ENCODE measurements at regions not wholly inside any gene's neighbourhood (a gene's known extent, or its start where the extent isn't known, plus 50 kb on each side); places are given as distances from the start of the nearest gene placed in this dataset.

DNA sequence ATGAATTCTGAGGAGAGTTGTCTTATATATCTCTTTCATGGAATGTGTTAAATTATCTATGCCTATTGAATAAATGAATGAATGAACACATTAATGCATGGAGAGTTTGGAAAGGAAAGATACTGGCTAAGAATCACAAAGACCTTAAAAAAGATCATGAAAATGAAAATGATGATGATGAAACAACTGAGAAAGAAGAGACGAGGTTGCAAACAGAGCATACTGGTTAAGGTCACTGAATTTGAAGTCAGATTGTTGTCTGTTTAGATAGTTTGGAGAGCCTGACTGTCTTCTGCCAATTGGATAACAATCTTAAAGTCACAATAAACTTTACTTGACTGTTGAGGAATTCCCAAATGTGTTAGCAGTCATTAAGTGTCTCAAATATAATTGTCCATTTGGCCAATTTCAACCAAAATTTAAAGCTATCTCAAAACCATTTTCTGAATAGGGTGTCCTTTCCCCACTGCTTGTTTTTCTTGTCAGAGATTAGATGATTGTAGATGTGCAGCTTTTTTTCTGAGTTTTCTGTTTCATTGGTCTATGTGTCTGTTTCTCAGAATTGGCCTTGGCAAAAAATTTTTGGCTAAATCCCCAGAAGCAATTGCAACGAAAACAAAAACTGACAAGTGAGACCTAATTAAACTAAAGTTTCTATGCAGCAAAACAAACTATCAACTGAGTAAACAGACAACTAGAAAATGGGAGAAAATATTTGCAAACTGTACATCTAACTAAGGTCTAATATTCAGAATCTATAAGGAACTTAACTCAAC is 132.2 kb downstream of the PTGER3 start:
- H3K27me3 Mint-ChIP-seq (ENCODE audit: low read depth): no peaks in the 10 kb centered on the region
- no peaks in the 10 kb centered on the region for H3K79me1 ChIP-seq (ENCODE audit: insufficient read depth, low read depth, low read length, poor library complexity, severe bottlenecking)
- H3K4me1 Mint-ChIP-seq: no peaks in the 10 kb centered on the region
- H2BK120ac ChIP-seq (ENCODE audit: low read depth, low read length, poor library complexity, severe bottlenecking): no peak overlapping the region
- H3K4me3 Mint-ChIP-seq: no peak overlapping the region
- H2BK5ac ChIP-seq (ENCODE audit: insufficient read length, low read length): no peak overlapping the region
- H2BK15ac ChIP-seq (ENCODE audit: low read depth, low read length): no peak overlapping the region
- no peak overlapping the region for H2BK20ac ChIP-seq (ENCODE audit: low read depth, low read length, poor library complexity, severe bottlenecking)
- H3K79me2 ChIP-seq (ENCODE audit: insufficient read depth, low read length): no peaks in the 10 kb centered on the region
- H3K27ac ChIP-seq (ENCODE audit: insufficient read length, low read depth, low read length): no peak overlapping the region
- WGBS (ENCODE audit: extremely low coverage, insufficient read length, low lambda C conversion rate): no CpG with 5 or more reads among the region's 2 CpGs
- H3K4me2 ChIP-seq (ENCODE audit: insufficient read depth, insufficient read length, low read length): no peak overlapping the region
- H3K9ac ChIP-seq (ENCODE audit: extremely low read depth, insufficient read length, low read length): no peak overlapping the region
- H3K56ac ChIP-seq (ENCODE audit: insufficient read length, low read depth, low read length): no peak overlapping the region
- no peak overlapping the region for H3K4ac ChIP-seq (ENCODE audit: low read depth, low read length)
- TF ChIP-seq, protein P1, sequence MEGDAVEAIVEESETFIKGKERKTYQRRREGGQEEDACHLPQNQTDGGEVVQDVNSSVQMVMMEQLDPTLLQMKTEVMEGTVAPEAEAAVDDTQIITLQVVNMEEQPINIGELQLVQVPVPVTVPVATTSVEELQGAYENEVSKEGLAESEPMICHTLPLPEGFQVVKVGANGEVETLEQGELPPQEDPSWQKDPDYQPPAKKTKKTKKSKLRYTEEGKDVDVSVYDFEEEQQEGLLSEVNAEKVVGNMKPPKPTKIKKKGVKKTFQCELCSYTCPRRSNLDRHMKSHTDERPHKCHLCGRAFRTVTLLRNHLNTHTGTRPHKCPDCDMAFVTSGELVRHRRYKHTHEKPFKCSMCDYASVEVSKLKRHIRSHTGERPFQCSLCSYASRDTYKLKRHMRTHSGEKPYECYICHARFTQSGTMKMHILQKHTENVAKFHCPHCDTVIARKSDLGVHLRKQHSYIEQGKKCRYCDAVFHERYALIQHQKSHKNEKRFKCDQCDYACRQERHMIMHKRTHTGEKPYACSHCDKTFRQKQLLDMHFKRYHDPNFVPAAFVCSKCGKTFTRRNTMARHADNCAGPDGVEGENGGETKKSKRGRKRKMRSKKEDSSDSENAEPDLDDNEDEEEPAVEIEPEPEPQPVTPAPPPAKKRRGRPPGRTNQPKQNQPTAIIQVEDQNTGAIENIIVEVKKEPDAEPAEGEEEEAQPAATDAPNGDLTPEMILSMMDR (conservative IDR thresholded peaks at IDR 0.05): no peak
- no peak overlapping the region for H2BK12ac ChIP-seq (ENCODE audit: insufficient read length, low read depth, low read length)
- no peak overlapping the region for H3K14ac ChIP-seq (ENCODE audit: insufficient read depth, low read length)
- H3K27ac Mint-ChIP-seq: no peak overlapping the region
- no peak overlapping the region for H3K23ac ChIP-seq (ENCODE audit: insufficient read length, low read depth, low read length)
- no peaks in the 10 kb centered on the region for H4K20me1 ChIP-seq (ENCODE audit: control insufficient read depth, insufficient read depth, insufficient read length)
- H2AK5ac ChIP-seq (ENCODE audit: insufficient read length, low read length): no peak overlapping the region
- H4K91ac ChIP-seq (ENCODE audit: insufficient read length, low read depth, low read length): no peak overlapping the region
- DNase-seq: no peak
- no peaks in the 10 kb centered on the region for H3K4me1 ChIP-seq (ENCODE audit: insufficient read depth, low read length)
- H3K9me3 ChIP-seq (ENCODE audit: control insufficient read depth, low read depth, low read length): no peaks in the 10 kb centered on the region
- no peaks in the 10 kb centered on the region for H3K27me3 ChIP-seq (ENCODE audit: insufficient read depth, low read length)
- H3K9me3 Mint-ChIP-seq: peaks cover 6 to 11% of the 10 kb centered on the region in 2 experiments; a peak in 3 of 5 replicates
- H3K36me3 Mint-ChIP-seq (ENCODE audit: insufficient read depth in 1 of 3, low read depth in 3 of 3): no peaks in the 10 kb centered on the region; a peak in 1 of 7 replicates
- H4K8ac ChIP-seq (replicated peaks; ENCODE audit: insufficient read length, low read depth, low read length): no peak overlapping the region
- H3K23me2 ChIP-seq (ENCODE audit: insufficient read length, low read depth, low read length, poor library complexity, severe bottlenecking): no peaks in the 10 kb centered on the region
- H3T11ph ChIP-seq (ENCODE audit: low read length): no peak overlapping the region
- H2AFZ ChIP-seq (ENCODE audit: low read length): no peak overlapping the region
- no peak overlapping the region for H3K18ac ChIP-seq (ENCODE audit: insufficient read length, low read depth, low read length)
- no peak overlapping the region for H4K5ac ChIP-seq (ENCODE audit: insufficient read length, low read depth, low read length)

Data from H9 (cell line).